ENCODE measurements at regions not wholly inside any gene's neighbourhood (a gene's known extent, or its start where the extent isn't known, plus 50 kb on each side); places are given as distances from the start of the nearest gene placed in this dataset.

- no peak for DNase-seq (ENCODE audit: low spot score)
- TF ChIP-seq CTCF (IDR thresholded peaks at IDR 0.05; ENCODE audit: extremely low read depth, insufficient read depth, missing control alignments) = no peak
- in situ Hi-C loops (cut with MboI; ENCODE audit: low pct_unique_long_range_greater_than_20kb, low sequenced_read_pairs, unreplicated experiment) = no loop called here
Measured at GRCh38 chr14:45906257-45906656, 653.3 kb upstream of the MIS18BP1 start.

GRCh38 chr14:45905672-45906071, 652.7 kb upstream of the MIS18BP1 start:
- in situ Hi-C loops (cut with MboI; ENCODE audit: low pct_unique_long_range_greater_than_20kb, low sequenced_read_pairs, unreplicated experiment) = no loop called here
- no peak for TF ChIP-seq CTCF (IDR thresholded peaks at IDR 0.05; ENCODE audit: extremely low read depth, insufficient read depth, missing control alignments)
- DNase-seq (ENCODE audit: low spot score) = no peak

- in situ Hi-C loops (cut with MboI; ENCODE audit: low pct_unique_long_range_greater_than_20kb, low sequenced_read_pairs, unreplicated experiment) = no loop called here
- DNase-seq (ENCODE audit: low spot score) = no peak
- no peak for TF ChIP-seq CTCF (IDR thresholded peaks at IDR 0.05; ENCODE audit: extremely low read depth, insufficient read depth, missing control alignments)
Measured at GRCh38 chr14:45904314-45904713, 651.3 kb upstream of the MIS18BP1 start.

- in situ Hi-C loops (cut with MboI; ENCODE audit: low pct_unique_long_range_greater_than_20kb, low sequenced_read_pairs, unreplicated experiment) = no loop called here
- DNase-seq (ENCODE audit: low spot score) = no peak
- no peak for TF ChIP-seq CTCF (IDR thresholded peaks at IDR 0.05; ENCODE audit: extremely low read depth, insufficient read depth, missing control alignments)
Measured at GRCh38 chr14:45902241-45902640, 649.2 kb upstream of the MIS18BP1 start.

GRCh38 chr14:45897439-45897838, 644.4 kb upstream of the MIS18BP1 start:
- TF ChIP-seq CTCF (IDR thresholded peaks at IDR 0.05; ENCODE audit: extremely low read depth, insufficient read depth, missing control alignments) = no peak
- in situ Hi-C loops (cut with MboI; ENCODE audit: low pct_unique_long_range_greater_than_20kb, low sequenced_read_pairs, unreplicated experiment) = no loop called here
- no peak for DNase-seq (ENCODE audit: low spot score)

- in situ Hi-C loops (cut with MboI; ENCODE audit: low pct_unique_long_range_greater_than_20kb, low sequenced_read_pairs, unreplicated experiment) = no loop called here
Measured at GRCh38 chr14:45893127-45893526, 640.1 kb upstream of the MIS18BP1 start.

More at GRCh38 chr14:45893127-45893526, 640.1 kb upstream of the MIS18BP1 start:
- no peak for DNase-seq (ENCODE audit: low spot score)
- TF ChIP-seq CTCF (IDR thresholded peaks at IDR 0.05; ENCODE audit: extremely low read depth, insufficient read depth, missing control alignments) = no peak
